ENCODE measurements at regions not wholly inside any gene's neighbourhood (a gene's known extent, or its start where the extent isn't known, plus 50 kb on each side); places are given as distances from the start of the nearest gene placed in this dataset.

DNA sequence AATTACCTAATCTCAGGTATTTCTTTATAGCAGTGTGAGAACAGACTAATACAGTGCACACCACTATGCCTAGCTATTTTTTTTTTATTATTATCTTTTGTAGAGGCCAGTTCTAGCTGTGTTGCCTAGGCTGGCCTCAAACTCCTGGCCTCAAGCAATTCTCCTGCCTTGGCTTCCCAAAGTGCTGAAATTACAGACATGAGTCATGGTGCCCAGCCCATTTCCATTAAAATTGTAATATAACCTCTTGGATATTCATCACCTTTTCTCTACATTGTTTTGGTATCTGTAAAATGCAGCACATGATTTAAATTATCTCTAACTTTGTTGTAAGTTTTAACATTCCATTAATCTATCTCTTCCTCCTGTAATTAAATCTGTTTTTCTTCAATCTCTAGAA is 2052.9 kb downstream of the ARAP2 start:
- DNase-seq = no peak

DNA sequence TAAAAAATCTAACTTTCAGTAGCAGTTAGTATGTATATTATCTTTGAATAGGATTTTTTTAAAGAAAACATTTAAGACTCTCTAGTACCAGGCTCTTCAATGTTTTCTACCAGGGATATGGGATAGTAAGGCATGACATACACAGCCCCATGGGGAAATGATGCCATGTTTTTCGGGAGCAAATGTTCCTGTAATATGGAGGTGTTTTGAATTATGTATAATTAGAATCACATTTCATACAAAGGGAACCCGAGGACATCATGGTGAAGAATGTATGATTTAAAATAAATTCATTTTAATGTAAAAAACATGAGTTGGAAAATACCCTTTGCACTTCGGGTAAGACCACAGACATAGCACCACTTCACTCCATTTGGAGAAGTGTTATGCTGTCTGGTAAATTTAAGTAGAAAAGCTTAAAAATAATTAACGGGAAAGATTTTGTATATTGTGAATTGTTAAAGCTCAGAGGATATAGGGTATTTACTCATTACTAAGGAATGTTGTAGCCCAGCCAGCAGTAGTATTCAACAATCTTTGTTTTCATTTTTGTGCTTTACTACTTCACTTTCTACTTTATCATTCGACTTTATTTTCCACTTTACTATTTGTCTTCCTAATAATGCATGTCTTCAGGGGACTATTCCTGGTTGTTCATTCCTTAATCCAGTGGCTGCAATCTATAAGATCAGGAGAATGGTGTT is 2050.7 kb downstream of the ARAP2 start:
- no peak for DNase-seq

DNA sequence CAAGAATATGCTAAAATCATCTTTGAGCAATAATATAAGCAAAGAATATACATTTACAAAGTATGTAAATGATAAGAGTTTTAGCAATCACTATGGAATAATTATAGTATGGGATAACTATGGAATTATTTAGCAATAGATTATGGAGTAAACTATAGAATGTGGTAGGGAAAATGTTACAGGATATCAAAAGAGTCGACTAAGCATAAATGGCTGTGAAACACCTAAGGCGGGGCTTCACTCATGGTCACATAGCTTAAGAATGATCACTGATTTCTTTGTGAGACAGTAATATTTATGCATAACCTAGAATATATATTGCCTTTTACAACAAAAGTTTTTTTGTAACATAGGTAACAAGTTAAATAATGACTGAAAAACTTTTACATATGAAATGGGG is 2049.7 kb downstream of the ARAP2 start:
- DNase-seq = no peak

DNA sequence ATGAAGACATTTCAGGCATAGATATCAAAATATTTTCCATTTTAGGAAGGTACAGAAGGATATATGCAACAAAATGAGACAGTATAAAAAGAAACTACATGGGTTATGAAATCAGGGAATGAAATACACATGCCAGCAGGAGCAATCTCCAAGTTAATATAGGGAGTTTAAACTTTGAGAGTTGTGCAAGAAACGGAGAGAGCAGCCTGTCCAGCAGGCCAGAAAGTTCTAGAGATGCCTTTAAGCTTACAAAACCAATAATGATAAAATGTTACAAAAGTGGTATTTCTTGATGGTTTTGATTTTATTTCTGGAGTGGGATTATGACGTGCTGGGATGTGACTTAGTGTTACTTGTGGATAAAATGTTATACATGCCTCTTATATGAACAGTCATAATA is 2047.9 kb downstream of the ARAP2 start:
- DNase-seq = no peak

DNA sequence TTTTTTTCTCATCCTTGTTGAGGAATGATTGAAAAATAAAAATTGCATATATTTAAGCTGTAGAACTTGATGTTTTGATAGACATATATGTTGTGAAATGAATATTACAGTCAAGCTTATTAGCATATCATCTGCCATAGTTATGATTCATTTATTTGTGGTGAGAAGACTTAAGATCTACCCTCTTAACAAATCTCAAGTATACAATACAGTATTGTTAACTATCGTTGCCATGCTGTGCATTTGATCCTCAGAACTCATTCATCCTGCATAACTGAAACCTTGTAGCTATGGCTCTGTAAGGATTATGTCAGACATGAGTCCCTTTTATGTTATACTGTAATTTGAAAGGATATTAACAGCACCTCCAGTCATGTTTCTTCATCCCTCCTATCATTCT is 2045.3 kb downstream of the ARAP2 start:
- no peak for DNase-seq

DNA sequence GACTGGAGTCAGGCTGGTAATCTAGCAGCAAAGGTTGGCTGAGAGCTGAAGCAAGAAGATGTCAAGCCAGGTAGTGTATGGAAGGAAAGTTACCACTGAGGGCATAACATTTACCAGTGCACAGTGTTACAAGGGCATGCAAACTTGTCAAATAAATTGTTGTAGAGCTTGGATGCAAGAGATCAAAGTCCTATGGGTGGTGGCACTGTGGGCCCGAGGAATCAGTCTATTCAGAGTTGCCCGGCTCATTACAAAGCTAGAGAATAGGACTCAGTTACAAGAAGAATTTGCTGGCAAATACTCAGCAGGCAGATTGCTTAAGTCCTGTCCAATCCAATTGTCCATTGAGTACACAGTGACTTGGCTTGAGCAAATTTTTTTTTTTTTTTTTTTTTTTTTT is 2043.8 kb downstream of the ARAP2 start:
- no peak for DNase-seq

DNA sequence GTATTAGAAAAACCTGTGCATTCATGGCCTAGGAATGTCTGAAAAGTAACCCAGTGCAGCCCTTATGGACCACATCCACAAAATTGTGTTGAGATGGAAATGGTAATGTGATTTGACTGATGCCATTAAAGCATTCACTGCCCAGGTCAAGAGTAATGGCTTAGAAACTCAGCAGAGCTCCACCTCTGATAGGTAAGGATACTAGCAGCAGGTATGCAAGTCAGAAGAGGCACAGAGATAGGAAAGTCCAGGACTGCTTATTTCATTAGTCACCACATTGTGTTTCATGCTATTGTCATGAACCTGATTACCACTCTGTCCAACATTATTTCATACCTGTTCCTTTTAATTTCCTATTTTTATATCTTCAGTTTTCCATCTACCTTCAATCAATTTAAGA is 2042.2 kb downstream of the ARAP2 start:
- no peak for DNase-seq

DNA sequence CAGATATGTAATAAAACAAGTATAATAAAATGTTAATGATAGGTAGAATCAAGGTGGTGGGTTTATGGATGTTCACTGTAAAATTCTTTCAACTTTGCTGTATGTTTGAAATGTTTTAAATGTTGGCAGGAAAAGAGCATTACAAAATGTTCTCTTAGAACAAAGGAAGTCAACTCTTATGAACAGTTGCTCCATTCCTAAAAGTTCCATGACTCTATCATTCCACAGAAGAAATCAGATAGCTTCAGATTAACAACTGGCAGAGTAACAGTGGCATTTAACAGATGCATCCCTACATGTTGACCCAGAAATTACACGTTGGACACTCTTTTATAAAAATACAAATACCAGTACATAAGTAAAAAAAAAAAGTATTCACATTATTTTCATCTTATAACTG is 2023.7 kb downstream of the ARAP2 start:
- no peak for DNase-seq

DNA sequence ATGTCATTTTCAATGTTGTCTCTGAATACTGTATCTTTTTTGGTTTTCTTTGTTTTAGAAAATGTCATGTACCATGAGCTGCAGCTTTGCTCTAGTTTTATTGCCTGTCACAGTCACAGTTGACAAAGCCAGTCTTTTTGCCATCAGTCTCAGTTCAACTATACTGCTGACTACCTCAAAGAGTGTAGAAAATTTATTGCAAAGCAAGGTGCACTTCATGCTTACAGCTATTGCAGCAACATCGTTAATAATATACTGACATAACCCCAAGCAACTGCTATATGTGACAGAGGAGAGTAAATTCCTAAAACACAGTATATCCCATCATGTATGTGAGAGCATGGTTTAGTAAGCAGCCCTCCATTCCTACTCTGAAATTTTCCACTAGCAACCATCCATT is 2022.3 kb downstream of the ARAP2 start:
- DNase-seq = no peak

DNA sequence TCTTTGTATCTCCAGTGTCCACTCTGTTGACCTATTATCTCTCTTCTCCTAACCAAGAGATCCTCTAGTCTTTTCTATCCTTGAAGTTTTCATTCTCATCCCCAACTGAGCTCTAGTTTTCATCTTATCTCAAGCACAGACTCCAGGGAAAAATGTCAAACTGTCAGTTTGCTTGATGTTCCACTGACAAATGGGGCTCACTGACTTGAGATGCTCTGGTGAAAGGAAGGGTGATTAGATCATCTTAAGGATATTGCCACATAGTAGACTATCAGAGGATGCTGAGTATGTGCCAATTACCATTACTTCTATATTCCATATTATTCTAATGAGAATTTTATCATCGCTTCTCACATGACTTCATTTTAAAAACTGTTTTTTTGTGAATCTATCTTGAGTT is 2008.2 kb downstream of the ARAP2 start:
- no peak for DNase-seq

DNA sequence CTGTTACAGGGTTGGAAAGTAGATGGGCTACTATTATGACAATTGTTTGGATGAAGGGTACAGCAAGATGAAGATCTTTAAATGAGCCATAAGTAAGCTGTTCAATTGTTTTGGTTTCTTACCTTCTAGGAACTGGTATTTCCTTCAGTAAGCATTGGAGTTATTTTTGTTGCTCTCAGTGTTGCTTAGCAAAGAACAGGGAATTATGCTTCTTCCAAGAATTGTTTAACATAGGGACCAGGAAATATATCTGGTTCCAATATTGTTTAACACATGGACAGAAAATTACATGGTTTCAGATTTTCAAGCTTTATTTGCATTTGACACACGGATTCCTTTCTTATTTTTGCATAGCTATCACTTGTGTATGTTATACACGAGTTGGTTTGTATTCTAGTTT is 1999.0 kb downstream of the ARAP2 start:
- no peak for DNase-seq

DNA sequence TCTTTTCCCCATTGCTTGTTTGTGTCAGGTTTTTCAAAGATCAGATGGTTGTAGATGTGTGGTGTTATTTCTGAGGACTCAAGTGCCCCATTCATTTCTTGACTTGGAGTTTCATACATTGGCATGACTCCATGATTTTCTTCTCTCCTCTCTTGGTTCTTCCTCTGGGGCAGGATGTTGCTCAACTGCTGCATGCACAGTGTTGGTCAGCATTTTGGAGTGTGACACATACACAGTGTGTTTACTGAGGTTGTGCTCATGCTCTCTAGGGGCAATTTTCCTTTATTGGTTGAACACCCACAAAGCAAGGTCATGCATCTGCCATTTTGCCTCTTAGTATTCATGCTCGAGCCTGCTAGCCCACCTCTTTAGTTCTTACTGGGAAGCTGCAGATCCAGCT is 1993.8 kb downstream of the ARAP2 start:
- DNase-seq = no peak

DNA sequence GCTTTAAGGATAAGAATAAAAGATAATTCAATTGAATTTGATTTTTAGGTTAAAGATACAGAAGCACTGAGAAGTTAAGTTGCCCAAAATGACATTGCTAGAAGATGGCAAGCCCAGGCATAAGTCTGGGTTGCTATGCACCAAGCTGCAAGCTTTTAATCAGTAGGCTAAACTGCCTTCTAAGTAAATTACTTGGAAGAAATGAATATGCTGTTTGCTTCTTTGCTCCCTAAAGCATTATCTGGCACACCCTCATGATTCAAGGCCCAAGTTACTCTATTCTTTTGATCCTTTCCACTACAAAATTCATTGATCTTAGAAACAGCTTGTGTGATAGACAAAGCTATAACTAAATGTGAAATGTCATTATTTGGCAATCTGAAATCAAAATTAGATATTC is 1991.1 kb downstream of the ARAP2 start:
- DNase-seq = no peak

DNA sequence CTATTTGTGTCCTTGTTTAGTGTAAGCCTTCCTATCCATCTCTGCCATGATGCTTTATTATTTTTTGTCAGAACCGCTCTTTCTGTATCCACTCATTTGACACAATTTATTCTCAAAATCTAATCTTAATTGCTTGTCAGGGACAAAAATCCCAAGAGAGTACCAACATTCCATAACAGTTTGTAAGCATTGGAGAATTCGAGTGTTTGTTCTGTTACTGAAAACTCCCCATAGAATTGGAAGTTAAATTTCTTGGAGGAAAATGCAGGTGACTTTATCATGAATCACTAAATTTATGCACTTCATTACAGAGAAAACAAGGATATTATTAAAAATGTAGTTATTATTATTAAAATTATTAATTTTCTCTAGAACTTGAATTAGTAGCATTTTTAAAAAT is 1986.1 kb downstream of the ARAP2 start:
- DNase-seq = no peak

DNA sequence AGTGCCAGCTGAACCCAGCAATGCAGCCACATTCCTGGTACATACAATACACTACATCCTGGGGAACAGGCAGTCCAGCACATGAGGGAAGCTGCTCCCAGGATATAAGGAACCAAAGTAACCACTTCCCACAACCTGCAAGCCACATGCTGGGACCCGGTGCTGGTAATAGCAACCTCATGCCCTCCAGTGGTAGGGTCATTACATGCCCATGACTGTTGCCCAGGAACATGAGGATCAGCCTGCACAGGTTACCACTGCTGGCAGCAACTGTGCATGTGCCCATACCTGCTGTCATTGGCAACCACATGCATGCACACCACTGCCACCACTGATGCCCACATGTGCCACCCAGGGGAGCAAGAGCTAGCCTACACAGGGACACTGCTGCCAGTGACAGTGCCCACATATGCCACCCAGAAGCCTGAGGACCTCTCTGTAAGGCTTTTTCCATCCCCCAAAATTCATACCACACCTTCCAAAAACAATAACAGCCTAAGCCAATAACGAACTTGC is 1982.5 kb downstream of the ARAP2 start:
- DNase-seq = no peak

DNA sequence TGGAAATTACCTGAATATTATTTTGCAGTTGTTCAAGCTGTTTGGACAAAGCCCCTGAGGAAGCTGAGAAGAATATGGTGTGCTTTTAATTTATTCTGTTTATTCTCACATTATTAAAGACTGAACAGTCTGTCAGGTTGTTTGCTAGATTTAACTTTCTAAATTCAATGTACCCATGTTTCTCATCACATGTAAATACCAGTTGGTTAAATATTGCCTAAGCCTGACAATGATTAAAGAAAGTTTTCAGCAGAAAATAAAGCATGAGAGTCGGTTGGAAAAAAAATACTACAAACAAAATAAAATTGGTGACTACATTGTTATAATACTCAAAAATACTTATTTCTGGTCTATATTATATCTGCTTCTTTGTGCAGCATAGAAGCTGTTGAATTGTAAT is 1974.7 kb downstream of the ARAP2 start:
- DNase-seq = no peak

DNA sequence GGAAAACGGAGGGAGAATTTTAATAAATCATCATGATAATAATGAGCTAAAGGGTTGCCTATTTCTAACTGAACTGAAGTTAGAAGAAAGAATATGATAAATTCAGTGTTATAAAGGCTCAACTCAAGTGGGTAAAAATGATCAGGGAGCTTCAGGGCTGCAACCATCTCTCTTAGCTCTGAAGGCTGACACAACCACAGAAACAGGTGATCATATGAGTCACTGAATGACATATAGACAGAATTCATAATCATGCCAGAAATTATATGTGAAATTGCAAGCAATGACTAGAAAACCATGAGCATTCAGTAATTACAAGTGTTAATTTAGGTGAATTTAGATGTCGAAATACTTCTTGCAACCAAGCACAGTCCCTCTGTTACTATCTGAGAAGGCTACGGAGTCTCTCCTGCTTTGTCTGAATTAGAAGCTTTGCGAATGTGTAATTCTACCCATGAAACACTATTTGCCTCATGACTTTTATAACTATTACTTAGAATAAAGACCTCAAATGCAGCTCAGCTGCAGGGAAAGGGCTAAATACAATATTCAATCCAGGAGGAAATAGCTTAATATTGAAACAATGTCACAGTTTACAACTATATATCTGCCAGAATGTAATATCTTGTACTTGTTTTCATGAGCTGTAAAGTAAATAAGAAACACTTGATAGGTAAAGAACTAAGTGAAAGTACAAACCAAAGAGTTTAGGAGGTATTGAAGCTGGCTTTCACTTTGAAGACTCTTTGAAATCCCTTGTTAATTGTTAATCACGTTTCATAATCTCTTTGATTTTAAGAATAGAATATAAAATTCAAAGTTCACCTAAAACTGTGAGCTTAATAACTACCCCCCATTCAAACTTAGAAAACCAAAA is 1972.6 kb downstream of the ARAP2 start:
- no peak for DNase-seq

DNA sequence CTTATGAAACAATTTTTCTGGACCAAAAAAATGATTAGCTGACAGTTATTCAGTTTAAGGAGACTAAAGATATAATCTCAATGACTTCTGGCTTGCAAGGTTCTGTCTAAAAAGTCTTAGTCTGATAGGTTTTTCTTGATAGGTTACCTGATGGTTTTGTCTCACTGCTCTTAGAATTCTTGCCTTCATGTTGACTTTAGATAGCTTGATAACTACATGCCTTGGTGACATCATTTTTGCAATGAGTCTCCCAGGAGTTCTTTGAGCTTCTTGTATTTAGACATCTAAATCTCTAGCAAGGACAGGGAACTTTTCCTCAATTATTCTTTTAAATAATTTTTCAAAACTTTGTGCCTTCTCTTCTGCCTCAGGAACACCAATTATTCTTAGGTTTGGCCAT is 1965.3 kb downstream of the ARAP2 start:
- no peak for DNase-seq

DNA sequence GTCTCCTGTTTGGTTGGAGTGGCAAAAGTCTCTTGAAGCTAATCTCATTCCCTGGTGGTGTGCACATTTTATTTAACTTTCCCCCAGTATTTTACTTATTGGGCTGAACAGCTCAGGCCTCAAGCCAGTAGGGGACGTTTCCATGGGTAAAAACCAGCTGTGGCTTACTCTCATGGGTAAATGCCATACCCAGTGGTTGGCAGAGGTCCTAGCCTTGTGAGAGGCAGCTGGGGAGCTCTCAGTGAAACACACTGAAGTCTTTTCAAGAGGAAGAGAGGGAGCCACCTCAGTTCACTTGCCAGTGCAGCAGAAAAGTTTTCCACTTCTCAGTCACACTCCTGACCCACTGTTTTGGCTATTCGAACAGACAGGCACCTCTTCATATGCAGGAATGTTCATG is 1964.2 kb downstream of the ARAP2 start:
- DNase-seq = no peak

DNA sequence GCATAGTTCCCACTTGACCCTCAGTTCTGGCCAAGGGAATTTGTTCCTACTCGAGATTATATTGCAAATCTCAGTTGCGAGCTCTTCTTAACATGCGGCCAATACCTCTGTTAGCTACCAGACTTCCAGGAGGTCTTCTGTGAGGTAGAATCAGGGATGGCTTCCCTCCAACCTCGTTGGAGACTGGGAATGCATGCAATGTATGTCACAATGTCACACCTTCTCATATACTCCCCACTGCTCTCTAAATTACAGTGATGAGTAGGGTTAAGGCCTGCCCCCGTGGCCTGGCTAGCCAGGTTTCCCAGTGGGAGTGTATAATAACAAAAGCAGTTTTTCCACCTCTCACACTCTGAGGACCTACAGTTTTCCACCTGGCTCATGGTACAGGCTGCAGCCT is 1962.5 kb downstream of the ARAP2 start:
- no peak for DNase-seq

DNA sequence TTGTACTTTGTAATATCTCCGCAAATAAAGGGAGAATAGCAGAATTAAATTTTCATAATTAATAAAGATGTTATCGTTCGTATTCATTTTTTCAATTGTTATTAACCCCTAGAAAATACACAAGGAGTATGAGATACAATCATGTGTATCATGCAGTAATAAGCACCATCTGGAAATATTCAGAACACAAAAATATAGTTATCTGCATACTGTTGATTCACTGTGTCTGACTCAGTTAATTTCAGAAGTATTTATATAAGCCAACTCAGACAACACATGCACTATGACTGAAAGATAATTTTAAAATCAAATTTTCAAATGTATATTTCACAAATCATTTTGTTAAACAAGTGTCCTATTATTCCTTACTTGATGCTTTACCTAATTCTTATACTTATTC is 1954.8 kb downstream of the ARAP2 start:
- DNase-seq = no peak

DNA sequence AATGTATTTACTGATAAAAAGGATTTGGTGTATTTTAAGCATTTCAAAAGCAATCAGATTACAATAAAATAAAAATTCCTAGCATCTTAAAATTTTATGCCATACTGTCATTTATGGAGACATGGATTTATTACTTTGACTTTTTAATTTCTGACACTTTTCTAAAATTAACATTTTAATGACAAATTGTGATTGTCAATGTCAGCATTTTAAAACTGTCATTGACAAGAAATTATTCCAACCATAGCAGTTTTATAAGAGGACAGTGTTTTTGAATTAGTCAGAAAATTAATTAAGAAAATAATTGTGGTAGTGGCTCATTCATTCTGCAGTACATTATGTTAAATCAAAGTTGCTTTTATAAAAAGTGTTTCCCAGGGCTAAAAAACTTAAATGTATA is 1954.4 kb downstream of the ARAP2 start:
- DNase-seq = no peak

DNA sequence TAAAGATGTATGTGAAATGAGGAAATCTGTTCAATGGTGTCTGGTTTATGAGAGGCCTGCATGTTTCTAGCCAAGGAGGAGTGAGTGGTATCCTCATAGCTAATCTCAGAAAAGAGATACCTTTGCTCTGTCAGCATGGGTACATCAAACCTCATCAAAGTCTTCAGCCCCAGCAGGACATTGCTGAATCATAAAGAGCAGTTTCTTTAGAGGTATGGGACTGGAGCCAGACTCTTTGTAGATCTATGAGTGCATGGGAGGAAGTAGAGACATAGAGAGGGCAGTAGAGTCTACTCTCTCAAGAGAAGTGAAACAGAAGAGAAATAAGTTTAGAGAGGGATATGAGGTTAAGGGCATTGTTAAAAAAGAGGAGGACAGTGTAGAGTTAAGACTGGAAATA is 1950.9 kb downstream of the ARAP2 start:
- no peak for DNase-seq

DNA sequence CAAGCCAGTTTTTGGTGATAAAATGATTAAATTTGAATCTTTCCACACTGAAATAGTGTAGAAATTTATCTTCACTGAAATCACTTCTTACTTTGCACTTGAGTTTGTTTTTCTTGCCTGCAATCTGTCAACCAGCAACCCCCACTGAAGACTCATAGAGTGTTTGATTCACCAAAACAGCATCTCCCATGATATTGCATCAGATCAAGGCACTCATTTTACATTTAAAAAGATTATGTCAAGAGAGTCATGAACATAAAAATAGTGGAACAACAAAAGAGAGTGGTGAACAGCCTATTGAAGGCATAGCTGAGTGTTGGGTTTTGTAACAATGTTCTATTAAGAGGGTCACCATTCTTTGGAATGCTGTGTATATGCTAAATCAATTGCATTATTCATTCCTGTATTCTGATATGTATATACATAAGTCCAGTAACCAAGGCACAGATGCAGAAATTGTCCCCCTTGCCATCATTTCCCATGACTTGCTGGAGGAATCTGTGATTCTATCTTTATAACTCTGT is 1934.9 kb downstream of the ARAP2 start:
- no peak for DNase-seq
